Ectodermal cell (in vitro differentiated cells): ENCODE measurements at regions not wholly inside any gene's neighbourhood (a gene's known extent, or its start where the extent isn't known, plus 50 kb on each side); places are given as distances from the start of the nearest gene placed in this dataset.
"Not testable (repeated sequence)": the region's sequence is repeated elsewhere in the genome, so short reads cannot be mapped to it uniquely, and the experiment has no call there.

Experiments
- H3K27ac ChIP-seq: 2 replicates; pipeline ENCODE4 v1.7.0; 2013; ENCODE audit warnings: mild to moderate bottlenecking, low read depth, low read length; ENCODE audit not compliant: insufficient read depth, poor library complexity, severe bottlenecking
- H3K27me3 ChIP-seq: 2 replicates; pipeline ENCODE4 v1.7.0; 2013; ENCODE audit warnings: mild to moderate bottlenecking, low read length; ENCODE audit not compliant: insufficient read depth, control insufficient read depth, poor library complexity, severe bottlenecking
- H3K36me3 ChIP-seq: one replicate; pipeline ENCODE4 v1.7.0; 2013; ENCODE audit warnings: low read length; ENCODE audit not compliant: control insufficient read depth, insufficient read depth
- H3K4me1 ChIP-seq: one replicate; pipeline ENCODE4 v1.7.0; 2013; ENCODE audit warnings: low read length; ENCODE audit not compliant: control insufficient read depth, insufficient read depth
- H3K4me3 ChIP-seq: 2 replicates; pipeline ENCODE4 v1.7.0; 2013; ENCODE audit warnings: low read depth, low read length, control low read depth; ENCODE audit not compliant: insufficient read depth
- H3K9me3 ChIP-seq: 2 replicates; pipeline ENCODE4 v1.7.0; 2013; ENCODE audit warnings: mild to moderate bottlenecking, low read length, moderate library complexity; ENCODE audit not compliant: control insufficient read depth
- WGBS, 2 experiments: methylation state at CpG; one replicate each; pipeline ENCODE4 v1.1.7; 2013; ENCODE audit warnings: missing lambda C conversion rate in 2 of 2; 5-methylcytosine and 5-hydroxymethylcytosine counted together

DNA sequence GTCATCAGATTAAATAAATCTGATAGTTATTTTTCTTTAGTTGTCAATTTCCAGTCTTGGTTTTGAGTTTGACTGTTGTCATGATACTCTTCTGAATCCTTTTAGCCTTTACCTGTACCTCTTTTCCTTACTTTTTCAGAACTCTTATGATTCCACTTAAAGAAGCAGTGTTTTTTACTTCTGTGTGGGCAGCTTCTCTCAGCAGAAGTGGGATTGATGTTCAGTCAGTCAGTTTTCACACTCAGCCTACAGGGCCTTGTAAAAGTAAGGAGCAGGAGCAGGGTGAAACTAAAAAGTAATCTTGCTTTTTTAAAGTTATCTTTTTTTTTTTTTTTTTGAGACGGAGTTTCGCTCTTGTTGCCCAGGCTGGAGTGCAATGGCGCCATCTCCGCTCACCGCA, 75.1 kb downstream of the HAUS1 start:
- Histone ChIP-seq H3K36me3 (no peaks in the 10 kb centered on the region), H3K9me3 (no peaks in the 10 kb centered on the region), H3K4me1 (peaks cover 5% of the 10 kb centered on the region), H3K27ac (no peak overlapping the region), H3K4me3 (no peak overlapping the region), H3K27me3 (no peaks in the 10 kb centered on the region)
- 95 to 98% methylated on average over 5 of the region's 5 CpGs for WGBS, 2 experiments

- no peak overlapping the region for H3K4me3 ChIP-seq
- no peaks in the 10 kb centered on the region for H3K36me3 ChIP-seq
- H3K9me3 ChIP-seq = no peaks in the 10 kb centered on the region
- no peak overlapping the region for H3K27ac ChIP-seq
- no peaks in the 10 kb centered on the region for H3K4me1 ChIP-seq
- H3K27me3 ChIP-seq = no peaks in the 10 kb centered on the region
- 58 to 89% methylated on average over 2 of the region's 3 CpGs for WGBS, 2 experiments
Observed at GRCh38 chr18:46182633-46183358, 78.6 kb downstream of the HAUS1 start.

DNA sequence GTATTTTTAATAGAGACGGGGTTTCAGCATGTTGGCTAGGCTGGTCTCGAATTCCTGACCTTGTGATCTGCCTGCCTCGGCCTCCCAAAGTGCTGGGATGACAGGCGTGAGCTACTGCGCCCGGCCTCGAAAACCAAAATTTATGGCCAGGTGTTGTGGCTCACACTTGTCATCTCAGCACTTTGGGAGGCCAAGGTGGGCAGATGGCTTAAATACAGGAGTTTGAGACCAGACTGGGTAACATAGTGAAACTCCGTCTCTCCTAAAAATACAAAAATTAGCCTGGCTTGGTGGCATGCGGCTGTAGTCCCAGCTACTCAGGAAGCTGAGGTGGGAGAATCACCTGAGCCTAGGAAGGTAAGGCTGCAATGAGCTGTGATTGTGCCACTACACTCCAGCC, 80.1 kb downstream of the HAUS1 start:
- H3K36me3 ChIP-seq, H3K27me3 ChIP-seq, H3K27ac ChIP-seq, H3K4me1 ChIP-seq, H3K4me3 ChIP-seq, H3K9me3 ChIP-seq: not testable (repeated sequence)
- 92 to 95% methylated on average over 9 of the region's 9 CpGs for WGBS, 2 experiments

- WGBS, 2 experiments = 100% methylated on average over 1 of the region's 1 CpG; no CpG with 5 or more reads in 1 of the 2 experiments
- no peaks in the 10 kb centered on the region for H3K27me3 ChIP-seq
Observed at GRCh38 chr18:46184727-46185126, 80.5 kb downstream of the HAUS1 start.

GRCh38 chr18:46190667-46191066, 86.5 kb downstream of the HAUS1 start:
- Histone ChIP-seq H3K4me3 (no peak overlapping the region), H3K4me1 (no peaks in the 10 kb centered on the region), H3K27ac (no peak overlapping the region), H3K36me3 (no peaks in the 10 kb centered on the region), H3K27me3 (no peaks in the 10 kb centered on the region), H3K9me3 (no peaks in the 10 kb centered on the region)
- 90 to 93% methylated on average over 2 of the region's 2 CpGs for WGBS, 2 experiments

More at GRCh38 chr18:46184727-46185126, 80.5 kb downstream of the HAUS1 start:
- Histone ChIP-seq H3K36me3 (no peaks in the 10 kb centered on the region), H3K4me3 (no peak overlapping the region), H3K27ac (no peak overlapping the region), H3K4me1 (no peaks in the 10 kb centered on the region), H3K9me3 (no peaks in the 10 kb centered on the region)

GRCh38 chr18:46196627-46197243, 92.5 kb downstream of the HAUS1 start:
- Histone ChIP-seq H3K4me3 (no peak overlapping the region), H3K4me1 (no peaks in the 10 kb centered on the region), H3K36me3 (no peaks in the 10 kb centered on the region), H3K9me3 (no peaks in the 10 kb centered on the region), H3K27ac (no peak overlapping the region), H3K27me3 (no peaks in the 10 kb centered on the region)
- WGBS, 2 experiments = 91 to 97% methylated on average over 4 of the region's 4 CpGs

DNA sequence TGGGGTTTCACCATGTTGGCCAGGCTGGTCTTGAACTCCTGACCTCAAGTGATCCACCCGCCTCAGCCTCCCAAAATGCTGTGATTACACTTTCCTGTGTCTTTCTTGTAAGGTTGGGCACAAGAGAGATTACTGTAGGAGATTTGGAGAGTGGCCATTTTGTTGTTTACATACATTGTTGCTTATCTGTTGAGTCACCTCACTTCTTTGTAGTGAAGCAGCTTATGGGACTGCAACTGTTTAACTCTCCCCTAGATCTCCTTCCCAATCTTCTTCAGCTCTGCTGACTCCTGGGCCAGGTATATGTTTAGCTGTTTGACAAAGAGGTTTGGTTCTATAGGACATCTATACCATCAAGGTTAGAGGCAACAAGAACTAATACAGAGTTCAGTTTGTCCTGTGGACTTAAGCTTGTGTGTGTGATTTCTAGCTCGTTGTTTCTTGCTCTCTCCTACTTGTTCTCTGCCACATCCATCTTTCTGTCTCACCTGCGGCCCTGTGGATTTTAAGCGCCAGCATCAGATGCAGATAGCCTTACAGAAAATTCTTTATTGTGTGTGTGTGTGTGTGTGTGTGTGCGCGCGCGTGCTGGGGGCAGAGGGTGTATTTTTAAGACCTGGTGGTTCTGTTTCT, 95.4 kb downstream of the HAUS1 start:
- Histone ChIP-seq H3K27ac (no peak overlapping the region), H3K9me3 (no peaks in the 10 kb centered on the region), H3K4me3 (no peak overlapping the region), H3K27me3 (no peaks in the 10 kb centered on the region), H3K36me3 (no peaks in the 10 kb centered on the region), H3K4me1 (no peaks in the 10 kb centered on the region)
- WGBS, 2 experiments = 77 to 86% methylated on average over 8 of the region's 8 CpGs

GRCh38 chr18:46200178-46201055, 96.2 kb downstream of the HAUS1 start:
- H3K9me3 ChIP-seq, H3K36me3 ChIP-seq, H3K27ac ChIP-seq, H3K4me3 ChIP-seq, H3K27me3 ChIP-seq, H3K4me1 ChIP-seq: not testable (repeated sequence)
- 91 to 96% methylated on average over 11 of the region's 11 CpGs for WGBS, 2 experiments

DNA sequence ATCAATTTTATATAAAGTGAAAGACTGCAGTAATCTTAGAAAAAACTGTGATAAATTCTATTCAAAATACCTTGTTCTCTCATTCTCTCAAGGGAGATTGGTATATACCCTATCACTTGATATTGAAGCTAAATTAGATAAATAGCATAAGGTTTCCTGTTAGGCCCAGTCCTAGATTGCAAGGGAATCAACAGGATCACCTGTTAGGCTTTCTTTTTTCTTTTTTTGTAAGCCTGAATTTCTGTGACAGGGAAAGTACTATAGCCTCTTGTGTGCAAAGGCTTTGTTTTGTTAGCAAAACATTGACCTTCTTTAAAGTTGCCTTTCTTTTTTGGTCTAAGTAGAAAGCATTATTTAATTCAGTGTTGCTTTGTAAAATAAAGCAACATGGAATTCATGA, 100.0 kb downstream of the HAUS1 start:
- Histone ChIP-seq H3K27me3 (no peaks in the 10 kb centered on the region), H3K4me3 (no peak overlapping the region), H3K4me1 (no peaks in the 10 kb centered on the region), H3K9me3 (no peaks in the 10 kb centered on the region), H3K27ac (no peak overlapping the region), H3K36me3 (no peaks in the 10 kb centered on the region)

GRCh38 chr18:46207985-46208384, 103.8 kb downstream of the HAUS1 start:
- H3K36me3 ChIP-seq = no peaks in the 10 kb centered on the region
- H3K4me3 ChIP-seq = no peak overlapping the region
- 0% methylated on average over 1 of the region's 1 CpG for whole genome bisulfite sequencing, 2 experiments

More at GRCh38 chr18:46207985-46208384, 103.8 kb downstream of the HAUS1 start:
- Histone ChIP-seq H3K27ac (no peak overlapping the region), H3K27me3 (no peaks in the 10 kb centered on the region), H3K4me1 (no peaks in the 10 kb centered on the region), H3K9me3 (no peaks in the 10 kb centered on the region)
